GM21423 (cell line): ENCODE measurements at regions not wholly inside any gene's neighbourhood (a gene's known extent, or its start where the extent isn't known, plus 50 kb on each side); places are given as distances from the start of the nearest gene placed in this dataset.

Experiments
- ATAC-seq: cut with Tn5 transposase; IDR thresholded peaks from one replicate; pipeline ENCODE4 v1.9.1; 2021; ENCODE audit warnings: mild to moderate bottlenecking, moderate library complexity; ENCODE audit not compliant: unreplicated experiment

DNA sequence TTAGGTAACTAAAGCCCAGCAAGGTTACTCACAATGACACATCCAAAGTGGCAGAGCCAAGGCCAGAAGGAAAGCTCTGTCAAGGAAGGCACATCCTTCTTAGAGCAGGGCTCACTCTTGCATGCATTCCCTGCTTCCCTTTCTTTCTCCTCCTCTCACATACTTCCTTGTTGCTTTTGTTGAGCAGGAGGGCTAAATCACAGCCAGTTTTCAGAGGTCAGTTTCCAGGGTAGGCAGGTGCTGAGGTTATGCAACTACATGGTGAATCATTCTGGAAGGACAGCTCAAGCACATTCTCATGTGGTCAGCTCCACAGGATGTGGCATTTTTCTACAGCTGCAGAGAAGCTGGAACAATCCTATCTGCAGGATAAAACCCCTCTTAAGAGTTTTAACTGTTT, 275.6 kb downstream of the ZNF621 start:
- ATAC-seq, result no peak

- ATAC-seq, result no peak
Observed at GRCh38 chr3:40801284-40801741, 276.6 kb downstream of the ZNF621 start.

DNA sequence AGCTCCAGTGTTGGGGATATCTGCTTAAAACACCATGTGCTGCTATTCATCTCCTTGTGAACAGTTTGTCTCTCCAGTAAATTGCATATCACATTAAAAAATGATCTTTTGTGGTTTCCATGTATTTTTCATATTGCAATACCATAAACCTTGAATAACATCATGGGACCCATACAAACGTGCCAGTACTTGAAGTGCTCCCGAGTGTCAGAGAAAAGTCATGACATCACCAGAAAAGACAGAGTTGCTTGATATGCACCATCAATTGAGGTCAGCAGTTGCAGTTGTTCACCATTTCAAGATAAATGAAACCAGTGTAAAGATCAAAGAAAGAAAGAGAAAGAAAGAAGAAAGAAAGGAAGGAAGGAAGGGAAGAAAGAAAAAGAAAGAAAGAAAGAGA, 278.6 kb downstream of the ZNF621 start:
- no peak for ATAC-seq

- no peak for ATAC-seq
Observed at GRCh38 chr3:40805456-40805855, 280.7 kb downstream of the ZNF621 start.

GRCh38 chr3:40810813-40811212, 286.1 kb downstream of the ZNF621 start:
- no peak for ATAC-seq

GRCh38 chr3:40817017-40817416, 292.3 kb downstream of the ZNF621 start:
- no peak for ATAC-seq

DNA sequence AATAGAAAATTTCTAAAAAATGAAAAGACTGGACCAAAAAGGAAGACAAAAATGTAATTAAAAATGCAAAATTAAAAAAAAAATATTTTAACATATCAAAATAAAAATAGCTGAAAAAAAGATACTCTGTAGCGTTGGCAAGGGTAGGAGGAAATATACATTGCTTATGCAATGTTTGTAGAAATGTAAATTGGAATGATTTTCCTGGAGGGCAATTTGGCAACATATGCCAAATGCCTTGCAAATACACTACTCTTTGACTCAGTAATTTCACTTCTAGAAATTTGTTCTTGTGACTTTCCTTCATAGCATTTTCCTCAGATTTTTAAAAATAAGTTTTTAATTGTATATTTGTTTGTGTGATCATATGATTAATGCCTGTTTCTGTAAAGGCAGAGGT, 296.6 kb downstream of the ZNF621 start:
- ATAC-seq, result no peak

DNA sequence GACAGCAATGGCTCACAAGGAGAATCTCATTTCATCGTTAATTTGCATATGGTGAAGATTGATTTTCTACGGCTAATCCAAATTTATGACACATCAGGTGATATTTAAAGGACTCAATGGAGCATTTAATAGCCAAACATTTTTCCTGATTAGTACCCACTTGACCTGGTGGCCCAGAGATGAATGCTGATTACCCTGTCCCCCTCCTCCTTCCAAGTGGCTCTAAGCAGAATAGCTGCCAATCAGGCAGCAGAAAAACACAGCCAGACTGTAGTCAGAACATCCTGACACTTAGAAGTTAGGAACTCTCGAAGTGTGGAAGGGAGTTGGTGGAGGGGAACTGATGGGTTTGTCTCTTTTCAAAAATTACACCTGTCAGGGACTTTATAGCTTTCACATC, 302.5 kb downstream of the ZNF621 start:
- no peak for ATAC-seq

DNA sequence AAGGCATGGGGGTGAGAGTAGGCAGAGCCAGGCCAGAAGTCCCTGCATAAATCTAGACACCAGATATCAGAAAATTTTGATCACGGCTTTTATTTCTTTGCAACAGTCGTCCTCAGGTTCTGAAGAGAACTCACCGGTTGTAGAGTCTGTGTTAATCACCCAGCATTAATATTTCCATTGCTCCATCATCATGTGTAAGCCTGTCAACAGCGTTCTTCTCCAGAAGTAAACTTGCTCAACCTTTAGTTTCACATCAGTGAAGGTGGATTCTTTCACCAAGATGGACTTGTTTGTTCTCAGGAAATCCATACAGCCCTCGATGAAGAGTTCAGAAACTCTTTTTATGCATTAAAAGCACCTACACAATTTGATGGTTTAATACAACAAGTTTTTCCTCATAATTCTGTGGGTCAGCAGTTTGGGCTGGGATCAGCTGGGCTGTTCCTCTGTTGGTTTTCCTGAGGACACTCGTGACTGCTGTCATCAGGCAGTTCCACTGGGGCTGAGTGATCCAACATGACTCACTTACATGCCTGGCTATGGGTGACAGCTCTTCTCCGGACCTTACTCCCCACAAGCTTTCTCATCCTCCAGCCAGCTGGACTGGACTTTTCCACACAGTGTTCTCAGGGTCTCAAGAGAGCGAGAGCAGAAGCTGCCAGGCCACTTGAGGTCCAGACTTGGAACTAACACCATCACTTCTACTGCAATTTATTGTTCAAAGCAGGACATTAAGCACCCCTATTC, 303.4 kb downstream of the ZNF621 start:
- ATAC-seq, result no peak

- ATAC-seq, result no peak
Observed at GRCh38 chr3:40828741-40829415, 304.1 kb downstream of the ZNF621 start.

DNA sequence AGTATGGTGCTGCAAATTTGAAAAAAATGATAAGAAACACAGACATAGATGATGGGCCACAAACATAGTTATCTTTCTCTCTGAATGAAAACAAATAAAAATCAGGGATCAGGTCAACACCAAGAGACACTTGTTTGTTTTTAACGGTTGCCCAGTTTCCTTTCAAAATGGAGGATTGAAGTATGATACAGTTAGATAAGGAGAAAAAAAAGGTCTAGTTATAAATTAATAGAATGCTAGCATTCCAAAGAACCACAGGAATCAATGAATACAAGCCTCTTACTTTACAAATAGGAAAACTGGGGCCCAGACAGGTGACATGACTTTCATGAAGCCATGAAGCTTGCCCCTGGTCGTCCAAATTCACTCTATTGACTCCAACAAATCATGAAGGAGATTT, 305.1 kb downstream of the ZNF621 start:
- no peak for ATAC-seq

DNA sequence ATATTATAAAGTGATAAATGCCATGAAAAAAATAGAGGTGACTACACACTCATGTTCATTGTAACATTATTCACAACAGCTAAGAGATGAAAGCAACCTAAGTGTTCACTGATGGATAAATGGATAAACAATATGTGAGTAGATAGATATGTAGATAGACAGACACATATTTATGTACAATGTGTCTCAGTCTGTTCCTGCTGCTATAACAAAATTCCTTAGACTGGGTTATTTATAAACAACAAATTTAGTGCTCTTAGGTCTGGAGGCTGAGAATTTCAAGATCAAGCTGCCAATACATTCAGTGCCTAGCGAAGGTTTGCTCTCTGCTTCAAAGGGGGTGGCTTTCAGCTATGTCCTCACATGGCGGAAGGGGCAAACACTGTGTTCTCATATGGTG, 312.5 kb downstream of the ZNF621 start:
- no peak for ATAC-seq

DNA sequence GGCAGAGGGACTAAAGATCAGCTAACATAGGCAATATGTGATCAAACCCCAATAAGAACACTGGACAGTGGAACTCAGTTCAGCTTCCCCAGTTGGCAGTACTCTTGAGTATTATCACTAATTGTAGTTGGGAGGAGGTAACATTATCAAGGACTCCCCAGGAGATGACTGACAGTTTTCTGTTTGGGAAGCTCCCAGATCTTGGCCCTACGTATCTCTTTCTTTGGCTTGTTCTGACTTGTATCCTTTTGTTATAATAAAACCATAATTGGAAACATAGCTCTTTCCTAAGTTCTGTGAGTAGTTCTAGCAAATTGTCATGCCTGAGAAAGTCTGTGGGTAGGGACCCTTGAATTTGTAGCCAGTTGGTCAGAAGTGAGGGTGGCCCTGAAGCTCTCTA, 316.4 kb downstream of the ZNF621 start:
- no peak for ATAC-seq

DNA sequence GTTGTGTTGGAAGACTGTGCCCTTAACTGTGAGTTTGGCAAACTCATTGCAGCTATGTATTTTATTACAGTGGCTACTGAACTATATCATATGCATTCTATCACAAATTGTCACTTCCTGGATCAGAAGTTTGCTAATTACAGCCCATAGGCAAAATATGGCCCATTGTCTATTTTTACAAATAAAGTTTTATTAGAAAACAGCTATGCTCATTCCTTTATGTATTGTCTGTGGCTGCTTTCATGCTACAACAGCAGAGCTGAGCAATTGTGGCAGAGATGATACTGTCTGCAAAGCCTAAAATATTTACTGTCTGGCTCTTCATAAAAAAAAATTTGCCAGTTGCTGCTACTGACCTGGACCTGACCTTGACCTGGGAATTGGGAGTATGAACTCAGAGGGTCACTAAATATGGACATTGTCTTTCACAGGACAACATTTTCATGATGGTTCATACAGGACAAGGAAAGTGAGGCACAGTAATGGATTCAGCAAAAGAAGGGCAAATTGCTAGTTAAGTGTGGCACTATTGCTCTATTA, 316.9 kb downstream of the ZNF621 start:
- no peak for ATAC-seq

DNA sequence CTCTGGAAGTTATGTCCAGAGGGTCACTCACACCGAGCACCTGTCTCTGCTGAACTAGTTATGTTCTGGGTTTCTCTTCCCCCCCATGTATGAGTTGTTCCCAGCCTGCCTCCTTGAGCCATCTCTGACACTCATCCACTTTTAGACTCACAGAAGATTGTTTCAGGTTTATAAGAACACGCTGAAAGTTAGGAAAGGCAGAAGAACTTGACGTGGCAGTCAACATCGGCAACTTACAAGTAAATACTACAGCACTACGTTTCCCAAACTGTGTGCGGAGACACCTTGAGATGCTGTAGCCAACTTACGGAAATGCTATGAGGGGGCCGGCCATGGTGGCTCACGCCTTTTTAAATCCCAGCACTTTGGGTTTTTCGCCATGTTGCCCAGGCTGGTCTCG, 318.0 kb downstream of the ZNF621 start:
- ATAC-seq, result no peak

GRCh38 chr3:40843208-40843624, 318.5 kb downstream of the ZNF621 start:
- ATAC-seq, result no peak

DNA sequence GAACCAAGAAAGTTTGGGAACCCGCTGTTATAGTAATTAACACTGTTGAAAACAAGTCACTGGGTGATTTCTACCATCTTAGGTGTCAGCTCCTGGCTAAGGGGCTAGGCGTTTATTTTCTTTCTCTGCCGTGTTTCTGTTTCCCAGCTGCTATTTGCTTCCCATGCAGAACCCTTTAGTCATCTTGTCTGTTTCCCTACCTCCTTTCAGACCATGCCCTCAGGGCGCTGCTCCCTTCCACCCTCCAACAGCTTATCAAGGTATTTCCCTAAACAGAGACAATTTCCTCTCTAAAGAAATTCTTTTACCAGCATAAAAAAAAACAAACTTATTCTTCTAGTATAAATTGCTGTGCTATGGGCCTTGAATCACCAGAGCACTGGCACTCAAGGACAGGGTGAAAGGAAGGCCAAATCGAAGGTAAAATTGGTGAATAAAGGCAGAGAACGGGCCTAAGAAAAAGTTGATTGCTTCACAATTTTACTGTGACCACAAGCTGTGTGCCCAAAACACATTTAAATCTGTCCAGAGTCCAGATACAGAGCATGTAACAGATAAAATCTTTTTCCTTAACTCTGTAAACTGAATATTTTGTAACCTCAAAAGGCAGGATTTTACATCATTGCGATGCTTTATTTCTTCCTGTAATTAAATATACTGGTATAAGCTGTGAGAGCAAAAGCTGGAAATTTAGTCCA, 319.2 kb downstream of the ZNF621 start:
- ATAC-seq, result no peak

GRCh38 chr3:40844896-40845295, 320.1 kb downstream of the ZNF621 start:
- no peak for ATAC-seq

GRCh38 chr3:40845447-40845846, 320.7 kb downstream of the ZNF621 start:
- no peak for ATAC-seq

DNA sequence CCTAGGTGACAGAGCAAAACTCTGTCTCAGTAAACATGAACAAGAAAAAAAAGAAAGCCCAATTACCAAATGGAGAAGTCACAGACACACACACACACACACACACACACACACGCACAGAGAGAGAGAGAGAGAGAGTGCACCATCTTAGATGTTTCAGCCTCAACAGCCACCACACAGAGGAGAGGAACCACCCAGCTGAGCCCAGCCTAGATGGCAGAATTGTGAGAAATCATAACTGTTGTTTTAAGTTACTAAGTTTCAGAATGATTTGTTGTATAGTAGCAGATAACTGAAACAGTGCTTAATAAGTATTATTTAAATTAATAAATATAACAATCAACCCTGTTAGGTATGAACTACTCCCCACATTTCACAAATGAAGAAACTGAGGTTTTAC, 321.2 kb downstream of the ZNF621 start:
- no peak for ATAC-seq

- ATAC-seq, result no peak
Observed at GRCh38 chr3:40846451-40846850, 321.7 kb downstream of the ZNF621 start.

DNA sequence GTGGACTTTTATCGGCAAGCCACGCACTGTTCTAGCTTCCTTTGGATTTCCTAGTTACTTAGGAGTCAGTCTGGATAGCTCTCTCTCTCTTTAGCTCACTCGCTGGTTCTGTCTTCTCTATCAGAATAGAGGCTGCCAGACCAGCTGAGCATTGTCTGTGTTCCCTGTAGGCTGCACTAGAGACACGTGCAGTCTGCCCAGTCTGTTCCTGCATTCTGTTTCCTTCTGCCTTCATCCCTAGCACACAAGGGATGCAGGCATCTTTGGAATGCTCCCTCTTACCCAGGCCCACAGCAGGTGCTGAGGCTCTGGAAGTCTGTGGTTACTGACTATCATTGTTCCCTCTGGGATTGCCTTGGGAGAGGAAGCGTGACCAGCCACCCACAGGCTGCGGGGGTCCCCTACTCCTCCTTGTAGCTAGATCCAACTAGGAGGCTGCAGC, 322.8 kb downstream of the ZNF621 start:
- ATAC-seq, result no peak
